H9 (cell line): ENCODE measurements at regions not wholly inside any gene's neighbourhood (a gene's known extent, or its start where the extent isn't known, plus 50 kb on each side); places are given as distances from the start of the nearest gene placed in this dataset.

Experiments
- DNase-seq: peaks from one replicate; pipeline ENCODE4 v3.0.0-alpha.2; 2017
- H2AFZ ChIP-seq: one replicate; pipeline ENCODE4 v1.6.1; 2013; ENCODE audit warnings: mild to moderate bottlenecking, low read length, control low read depth, moderate library complexity
- H2AK5ac ChIP-seq: 2 replicates; pipeline ENCODE4 v1.6.1; 2013; ENCODE audit warnings: low read length, control low read depth, mixed read lengths; ENCODE audit not compliant: insufficient read length
- H2BK120ac ChIP-seq: one replicate; pipeline ENCODE4 v1.6.1; 2013; ENCODE audit warnings: low read depth, mild to moderate bottlenecking, low read length, control low read depth, inconsistent platforms; ENCODE audit not compliant: poor library complexity, severe bottlenecking
- H2BK12ac ChIP-seq: 2 replicates; pipeline ENCODE4 v1.6.1; 2013; ENCODE audit warnings: low read length, control low read depth, mixed read lengths, low read depth; ENCODE audit not compliant: insufficient read length
- H2BK15ac ChIP-seq: 2 replicates; pipeline ENCODE4 v1.6.1; 2013; ENCODE audit warnings: low read depth, low read length, control low read depth
- H2BK20ac ChIP-seq: one replicate; pipeline ENCODE4 v1.6.1; 2013; ENCODE audit warnings: low read depth, mild to moderate bottlenecking, low read length, control low read depth, inconsistent platforms; ENCODE audit not compliant: poor library complexity, severe bottlenecking
- H2BK5ac ChIP-seq: 2 replicates; pipeline ENCODE4 v1.6.1; 2013; ENCODE audit warnings: low read length, control low read depth, mixed read lengths; ENCODE audit not compliant: insufficient read length
- H3K14ac ChIP-seq: 2 replicates; pipeline ENCODE4 v1.6.1; 2013; ENCODE audit warnings: low read length, control low read depth; ENCODE audit not compliant: insufficient read depth
- H3K18ac ChIP-seq: 2 replicates; pipeline ENCODE4 v1.6.1; 2013; ENCODE audit warnings: low read depth, mild to moderate bottlenecking, mixed read lengths, low read length, control low read depth; ENCODE audit not compliant: insufficient read length
- H3K23ac ChIP-seq: 2 replicates; pipeline ENCODE4 v1.6.1; 2013; ENCODE audit warnings: low read length, control low read depth, mixed read lengths, low read depth; ENCODE audit not compliant: insufficient read length
- H3K23me2 ChIP-seq: 2 replicates; pipeline ENCODE4 v1.6.1; 2013; ENCODE audit warnings: low read depth, mild to moderate bottlenecking, mixed read lengths, low read length, control low read depth; ENCODE audit not compliant: insufficient read length, poor library complexity, severe bottlenecking
- H3K27ac ChIP-seq: 2 replicates; pipeline ENCODE4 v1.5.1; 2013; ENCODE audit warnings: low read length, control low read depth, mixed read lengths, low read depth; ENCODE audit not compliant: insufficient read length
- H3K27me3 ChIP-seq: 2 replicates; pipeline ENCODE4 v1.6.1; 2013; ENCODE audit warnings: low read length, control low read depth, inconsistent platforms; ENCODE audit not compliant: insufficient read depth
- H3K4ac ChIP-seq: 2 replicates; pipeline ENCODE4 v1.6.1; 2013; ENCODE audit warnings: low read depth, mild to moderate bottlenecking, control low read depth, inconsistent platforms, low read length, moderate library complexity
- H3K4me1 ChIP-seq: 2 replicates; pipeline ENCODE4 v1.6.1; 2013; ENCODE audit warnings: low read length, control low read depth, inconsistent platforms; ENCODE audit not compliant: insufficient read depth
- H3K4me2 ChIP-seq: 2 replicates; pipeline ENCODE4 v1.6.1; 2013; ENCODE audit warnings: low read length, control low read depth, mixed read lengths; ENCODE audit not compliant: insufficient read length, insufficient read depth
- H3K56ac ChIP-seq: 2 replicates; pipeline ENCODE4 v1.6.1; 2013; ENCODE audit warnings: low read depth, mild to moderate bottlenecking, mixed read lengths, low read length, control low read depth; ENCODE audit not compliant: insufficient read length
- H3K79me1 ChIP-seq: 2 replicates; pipeline ENCODE4 v1.6.1; 2013; ENCODE audit warnings: low read depth, mild to moderate bottlenecking, moderate library complexity, low read length, control low read depth, inconsistent platforms; ENCODE audit not compliant: insufficient read depth, poor library complexity, severe bottlenecking
- H3K79me2 ChIP-seq: 2 replicates; pipeline ENCODE4 v1.6.1; 2013; ENCODE audit warnings: low read length, control low read depth, inconsistent platforms; ENCODE audit not compliant: insufficient read depth
- H3K9ac ChIP-seq: 2 replicates; pipeline ENCODE4 v1.6.1; 2013; ENCODE audit warnings: low read length, control low read depth, mixed read lengths; ENCODE audit not compliant: insufficient read length; ENCODE audit errors: extremely low read depth
- H3K9me3 ChIP-seq: one replicate; pipeline ENCODE4 v1.6.1; 2013; ENCODE audit warnings: low read depth, low read length, inconsistent platforms; ENCODE audit not compliant: control insufficient read depth
- H3T11ph ChIP-seq: one replicate; pipeline ENCODE4 v1.6.1; 2013; ENCODE audit warnings: mild to moderate bottlenecking, low read length, control low read depth, inconsistent platforms
- H4K20me1 ChIP-seq: one replicate; pipeline ENCODE4 v1.6.1; 2013; ENCODE audit not compliant: control insufficient read depth, insufficient read length, insufficient read depth
- H4K5ac ChIP-seq: 2 replicates; pipeline ENCODE4 v1.6.1; 2013; ENCODE audit warnings: low read depth, mild to moderate bottlenecking, mixed read lengths, low read length, control low read depth; ENCODE audit not compliant: insufficient read length
- H4K8ac ChIP-seq: replicated peaks from 2 replicates; pipeline ENCODE4 v1.6.1; 2013; ENCODE audit warnings: low read length, control low read depth, mixed read lengths, low read depth; ENCODE audit not compliant: insufficient read length
- H4K91ac ChIP-seq: 2 replicates; pipeline ENCODE4 v1.6.1; 2013; ENCODE audit warnings: low read depth, mild to moderate bottlenecking, moderate library complexity, mixed read lengths, low read length, control low read depth; ENCODE audit not compliant: insufficient read length
- H3K27ac Mint-ChIP-seq, 3 experiments: 2 replicates in 2 of 3; 3 replicates in 1 of 3; pipeline ENCODE4 v1.8.0; 2020 to 2021; ENCODE audit warnings: mixed read lengths in 3 of 3, mild to moderate bottlenecking in 1 of 3, moderate library complexity in 1 of 3
- H3K27me3 Mint-ChIP-seq: 2 replicates; pipeline ENCODE4 v1.8.0; 2021; ENCODE audit warnings: low read depth, mild to moderate bottlenecking, moderate library complexity, mixed read lengths
- H3K36me3 Mint-ChIP-seq, 3 experiments: 2 replicates in 2 of 3; 3 replicates in 1 of 3; pipeline ENCODE4 v1.8.0; 2020 to 2021; ENCODE audit warnings: low read depth in 3 of 3, mixed read lengths in 3 of 3; ENCODE audit not compliant: insufficient read depth in 1 of 3
- H3K4me1 Mint-ChIP-seq, 2 experiments: 2 replicates each; pipeline ENCODE4 v1.8.0; 2020; ENCODE audit warnings: mixed read lengths in 2 of 2
- H3K4me3 Mint-ChIP-seq, 2 experiments: 2 replicates in 1 of 2; 3 replicates in 1 of 2; pipeline ENCODE4 v1.8.0; 2020 to 2021; ENCODE audit warnings: mild to moderate bottlenecking in 2 of 2, mixed read lengths in 2 of 2, moderate library complexity in 1 of 2
- H3K9me3 Mint-ChIP-seq, 2 experiments: 2 replicates in 1 of 2; 3 replicates in 1 of 2; pipeline ENCODE4 v1.8.0; 2020; ENCODE audit warnings: mild to moderate bottlenecking in 2 of 2, mixed read lengths in 2 of 2, moderate library complexity in 1 of 2
- CTCF ChIP-seq: fragments of 200-600 bp; sonication (generic); conservative IDR thresholded peaks from 3 replicates; pipeline ENCODE4 v1.8.0; 2021; ENCODE audit warnings: antibody characterized with exemption, mild to moderate bottlenecking
- WGBS: extraction: QIAGEN DNeasy Blood & Tissue Kit; methylation state at CpG from one replicate; pipeline ENCODE4 v1.1.7; 2013; ENCODE audit warnings: missing lambda C conversion rate, low lambda C conversion rate, mixed read lengths; ENCODE audit not compliant: insufficient read length; ENCODE audit errors: extremely low coverage; 5-methylcytosine and 5-hydroxymethylcytosine counted together

DNA sequence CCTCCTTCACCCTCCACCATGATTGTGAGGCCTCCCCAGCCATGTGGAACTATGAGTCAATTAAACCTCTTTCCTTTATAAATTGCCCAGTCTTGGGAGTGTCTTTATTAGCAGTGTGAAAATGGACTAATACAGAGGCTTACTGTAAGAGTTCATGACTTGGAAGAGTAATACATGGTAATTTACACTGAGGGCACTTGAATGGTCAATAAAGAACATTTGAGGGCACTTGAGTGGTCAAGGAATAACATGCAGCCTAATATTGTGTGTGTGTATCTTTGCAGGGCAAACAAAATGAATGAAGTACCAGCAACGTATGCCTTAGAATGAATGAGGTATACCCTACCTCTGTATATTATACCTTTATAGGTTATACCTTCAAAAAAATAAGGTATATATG, 190.4 kb upstream of the SOX11 start:
- H3K4ac ChIP-seq: no peak overlapping the region
- Mint-ChIP-seq H3K27me3 (no peaks in the 10 kb centered on the region), H3K9me3 (no peaks in the 10 kb centered on the region; a peak in 1 of 5 replicates), H3K4me3 (no peak overlapping the region), H3K4me1 (peaks cover 23 to 34% of the 10 kb centered on the region in 2 experiments), H3K27ac (no peak overlapping the region), H3K36me3 (peaks cover 0 to 5% (median 3%) of the 10 kb centered on the region in 3 experiments; a peak in 3 of 7 replicates)
- no peaks in the 10 kb centered on the region for H4K20me1 ChIP-seq
- no peaks in the 10 kb centered on the region; the same call in 1 of the 2 replicates for H3K4me1 ChIP-seq
- no peak overlapping the region for H2BK15ac ChIP-seq
- H3K27ac ChIP-seq: no peak overlapping the region
- H3K56ac ChIP-seq: no peak overlapping the region
- H2AK5ac ChIP-seq: no peak overlapping the region
- H2BK20ac ChIP-seq: no peak overlapping the region
- H2AFZ ChIP-seq: no peak overlapping the region
- H4K8ac ChIP-seq: no peak overlapping the region
- no peak overlapping the region for H3K9ac ChIP-seq
- no peaks in the 10 kb centered on the region for H3K9me3 ChIP-seq
- H4K5ac ChIP-seq: no peak overlapping the region
- no peak overlapping the region for H2BK12ac ChIP-seq
- no peak overlapping the region for H3K4me2 ChIP-seq
- no peak for DNase-seq
- no peaks in the 10 kb centered on the region for H3K23me2 ChIP-seq
- H3K27me3 ChIP-seq: no peaks in the 10 kb centered on the region
- H3K23ac ChIP-seq: no peak overlapping the region
- no peak overlapping the region for H2BK120ac ChIP-seq
- H3T11ph ChIP-seq: no peak overlapping the region
- H2BK5ac ChIP-seq: no peak overlapping the region
- no peak for TF ChIP-seq CTCF
- no peak overlapping the region for H4K91ac ChIP-seq
- H3K14ac ChIP-seq: no peak overlapping the region
- no peaks in the 10 kb centered on the region for H3K79me2 ChIP-seq
- WGBS: no CpG with 5 or more reads among the region's 1 CpG
- no peak overlapping the region for H3K18ac ChIP-seq
- H3K79me1 ChIP-seq: no peaks in the 10 kb centered on the region
